Ovary (tissue), 7 donors: ENCODE measurements at regions not wholly inside any gene's neighbourhood (a gene's known extent, or its start where the extent isn't known, plus 50 kb on each side); places are given as distances from the start of the nearest gene placed in this dataset.

ENCODE experiments used
- DNase-seq, 5 donors: peaks; one replicate each; pipeline ENCODE4 v3.0.0-alpha.2; 2019 to 2020
- H3K27ac ChIP-seq, 2 donors: fragments of 200-600 bp; one replicate each; pipeline versions ENCODE4 v1.5.1 to v1.8.0; 2019 to 2022
- H3K27me3 ChIP-seq: fragments of 200-600 bp; one replicate; pipeline ENCODE4 v1.8.0; 2022
- H3K36me3 ChIP-seq: fragments of 200-600 bp; sonication (generic); one replicate; pipeline ENCODE4 v1.5.1; 2019
- H3K4me1 ChIP-seq: one replicate; pipeline ENCODE4 v1.8.1; 2013; ENCODE audit warnings: mild to moderate bottlenecking, moderate library complexity; ENCODE audit not compliant: insufficient read depth
- H3K4me3 ChIP-seq: fragments of 200-600 bp; sonication (generic); one replicate; pipeline ENCODE4 v1.5.1; 2017
- H3K9me3 ChIP-seq, 2 donors: fragments of 200-600 bp in 1 of 2; sonication (generic) in 1 of 2; one replicate each; pipeline versions ENCODE4 v1.5.1 to v1.8.1; 2013 to 2019; ENCODE audit warnings: mild to moderate bottlenecking in 1 of 2, moderate library complexity in 1 of 2
- EP300 ChIP-seq: sonication (generic); formaldehyde crosslinking; IDR thresholded peaks from one replicate; pipeline ENCODE4 v1.6.1; 2017; ENCODE audit warnings: antibody characterized with exemption
- POLR2A ChIP-seq: fragments of 450-650 bp; IDR thresholded peaks from one replicate; pipeline ENCODE4 v1.6.1; 2017; ENCODE audit warnings: antibody characterized with exemption, mild to moderate bottlenecking, moderate library complexity
- WGBS, 3 donors: extraction: QIAGEN DNeasy Blood & Tissue Kit in 1 of 3; methylation state at CpG; one replicate each; pipeline versions ENCODE4 v1.1.5 to v1.1.7; 2013 to 2017; 5-methylcytosine and 5-hydroxymethylcytosine counted together
- intact Hi-C, 4 donors: fragments of 100-400 bp; cut with DNase I; formaldehyde crosslinking; loops; one replicate each; pipeline versions ENCODE4 v1.11.0 to v1.15.1; 2022 to 2023
- TF ChIP-seq, protein P1 (sequence below), 3 donors: fragments of 450-650 bp in 2 of 3; fragments of 200-600 bp in 1 of 3; IDR thresholded peaks; one replicate each; pipeline versions ENCODE4 v1.5.1 to v1.8.0; 2016 to 2022; ENCODE audit warnings: antibody characterized with exemption in 3 of 3, mild to moderate bottlenecking in 1 of 3
- donor health status: DM: no; HTN: no; CAD: no; lungs with moderate emphysema.
- donor health status: DM: no; HTN: no; CAD: no.
- donor health status: Bipolar disorder and iron deficiency.
- donor health status: DM: no; HTN: no; CAD: no.
- donor health status: DM: yes; HTN: yes; CAD: no.

DNA sequence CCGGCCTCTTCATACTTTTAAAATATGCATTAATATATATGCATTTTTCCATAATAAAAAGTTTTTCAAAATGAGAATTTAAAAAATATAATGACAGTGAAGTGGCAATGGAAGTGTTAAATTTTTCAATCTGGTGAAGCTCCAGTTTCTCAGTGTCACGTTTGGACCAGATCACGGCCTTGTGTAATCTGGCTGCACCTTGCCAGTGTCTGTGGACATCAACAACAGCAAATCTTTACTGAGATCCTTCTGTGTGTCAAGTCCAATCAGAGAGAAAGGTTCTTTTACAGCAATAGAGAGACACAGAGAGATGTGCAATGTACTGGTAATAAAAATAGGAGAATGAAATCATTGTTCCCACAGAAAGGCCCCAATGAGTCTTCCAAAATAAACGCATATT, 49.8 kb upstream of the PAK1 start:
- Histone ChIP-seq H3K4me1 (no peaks in the 10 kb centered on the region), H3K9me3 (no peaks in the 10 kb centered on the region), H3K36me3 (no peaks in the 10 kb centered on the region), H3K27ac (no peak overlapping the region), H3K27me3 (no peaks in the 10 kb centered on the region), H3K4me3 (no peak overlapping the region)
- 60 to 65% (median 65%) methylated on average over 4 of the region's 4 CpGs for WGBS, 3 donors
- intact Hi-C loops = no loop called here
- TF ChIP-seq EP300 (no peak), POLR2A (no peak)
- TF ChIP-seq, protein P1, sequence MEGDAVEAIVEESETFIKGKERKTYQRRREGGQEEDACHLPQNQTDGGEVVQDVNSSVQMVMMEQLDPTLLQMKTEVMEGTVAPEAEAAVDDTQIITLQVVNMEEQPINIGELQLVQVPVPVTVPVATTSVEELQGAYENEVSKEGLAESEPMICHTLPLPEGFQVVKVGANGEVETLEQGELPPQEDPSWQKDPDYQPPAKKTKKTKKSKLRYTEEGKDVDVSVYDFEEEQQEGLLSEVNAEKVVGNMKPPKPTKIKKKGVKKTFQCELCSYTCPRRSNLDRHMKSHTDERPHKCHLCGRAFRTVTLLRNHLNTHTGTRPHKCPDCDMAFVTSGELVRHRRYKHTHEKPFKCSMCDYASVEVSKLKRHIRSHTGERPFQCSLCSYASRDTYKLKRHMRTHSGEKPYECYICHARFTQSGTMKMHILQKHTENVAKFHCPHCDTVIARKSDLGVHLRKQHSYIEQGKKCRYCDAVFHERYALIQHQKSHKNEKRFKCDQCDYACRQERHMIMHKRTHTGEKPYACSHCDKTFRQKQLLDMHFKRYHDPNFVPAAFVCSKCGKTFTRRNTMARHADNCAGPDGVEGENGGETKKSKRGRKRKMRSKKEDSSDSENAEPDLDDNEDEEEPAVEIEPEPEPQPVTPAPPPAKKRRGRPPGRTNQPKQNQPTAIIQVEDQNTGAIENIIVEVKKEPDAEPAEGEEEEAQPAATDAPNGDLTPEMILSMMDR (IDR thresholded peaks at IDR 0.05) = no peak
- DNase-seq = no peak
